ENCODE measurements at regions not wholly inside any gene's neighbourhood (a gene's known extent, or its start where the extent isn't known, plus 50 kb on each side); places are given as distances from the start of the nearest gene placed in this dataset.

GRCh38 chr9:13805546-13805945 lies 508.4 kb downstream of the NFIB start:
- Histone ChIP-seq H3K4me3 (no peak overlapping the region), H4K20me1 (replicated peaks; ENCODE audit: control insufficient read depth, insufficient read depth, low read length) (no peaks in the 10 kb centered on the region), H3K9ac (ENCODE audit: insufficient read depth in 1 of 2, low read depth in 2 of 2, low read length in 2 of 2) (no peak overlapping the region), H3K36me3 (ENCODE audit: control insufficient read depth, insufficient read depth, low read length) (no peaks in the 10 kb centered on the region), H2AFZ (ENCODE audit: low read depth, low read length) (no peak overlapping the region), H3K79me2 (ENCODE audit: control insufficient read depth, insufficient read depth, low read length) (no peaks in the 10 kb centered on the region), H3K4me2 (ENCODE audit: insufficient read depth, low read length) (no peak overlapping the region), H3K9me1 (ENCODE audit: control insufficient read depth, insufficient read depth, low read length) (no peaks in the 10 kb centered on the region), H3K27me3 (ENCODE audit: control insufficient read depth in 2 of 2, insufficient read depth in 2 of 2, low read length in 2 of 2) (no peaks in the 10 kb centered on the region), H3K9me3 (replicated peaks; ENCODE audit: control insufficient read depth, insufficient read depth, low read depth, low read length) (no peaks in the 10 kb centered on the region), H3K27ac (ENCODE audit: extremely low read depth, low read depth, low read length) (no peak overlapping the region), H3K4me1 (replicated peaks in 1 of 2; ENCODE audit: control insufficient read depth in 2 of 2, insufficient read depth in 2 of 2, low read length in 2 of 2) (no peaks in the 10 kb centered on the region)
- no peak for DNase-seq (ENCODE audit: extremely low read depth in 1 of 4, low spot score in 3 of 4)
- no peak for ATAC-seq
- FAIRE-seq, result no peak
- no peak for TF ChIP-seq MIER1 (IDR thresholded peaks at IDR 0.05; ENCODE audit: low read depth)
- TF ChIP-seq PURB (CRISPR knock-in tag; IDR thresholded peaks at IDR 0.05; ENCODE audit: low read depth), result no peak
- no peak for TF ChIP-seq POLR2AphosphoS2 (IDR thresholded peaks at IDR 0.05; ENCODE audit: low read length)
- no peak for TF ChIP-seq SMAD2 (IDR thresholded peaks at IDR 0.05; ENCODE audit: low read depth, low read length)
- TF ChIP-seq NR2F6 (CRISPR knock-in tag; IDR thresholded peaks at IDR 0.05), result no peak
- TF ChIP-seq ZNF24 (IDR thresholded peaks at IDR 0.05), result no peak
- TF ChIP-seq TFE3 (CRISPR knock-in tag; IDR thresholded peaks at IDR 0.05), result no peak
- no peak for TF ChIP-seq CBX3 (IDR thresholded peaks at IDR 0.05; ENCODE audit: borderline replicate concordance in 1 of 2, low read length in 2 of 2)
- no TSS peak for BruUV-seq (replicated peaks)
- CTCF ChIA-PET (ENCODE audit: low intra/inter-chr PET ratio), result no interaction called here
- intact Hi-C loops (cut with micrococcal nuclease), result no loop called here
- 0% methylated on average over 5 of the region's 5 CpGs for WGBS (ENCODE audit: insufficient coverage, low coverage, missing lambda C conversion rate)
- in situ Hi-C loops (cut with MboI), result no loop called here
- POLR2A ChIA-PET, result no interaction called here

Measured in K562 (cell line).